Natural killer cell (primary cell): ENCODE measurements at regions not wholly inside any gene's neighbourhood (a gene's known extent, or its start where the extent isn't known, plus 50 kb on each side); places are given as distances from the start of the nearest gene placed in this dataset.

Experiments
- ATAC-seq, 3 donors: fragments of 150-1000 bp in 2 of 3; fragments of 200-7000 bp in 1 of 3; cut with Tn5 transposase; 1 replicate in 1 of 3; 2 replicates in 2 of 3; pipeline ENCODE4 v1.10.0; 2021; ENCODE audit warnings: mild to moderate bottlenecking in 2 of 3, moderate library complexity in 2 of 3
- DNase-seq, 2 donors: peaks; one replicate each; pipeline versions ENCODE4 v3.0.0 to v3.0.0-alpha.2; 2013 to 2021; ENCODE audit warnings: mixed read lengths in 1 of 2
- H3K27ac ChIP-seq: one replicate; pipeline ENCODE4 v1.5.1; 2013; ENCODE audit warnings: mild to moderate bottlenecking, low read length
- H3K27me3 ChIP-seq: one replicate; pipeline ENCODE4 v1.6.1; 2013; ENCODE audit warnings: low read length; ENCODE audit not compliant: control insufficient read depth, insufficient read depth
- H3K36me3 ChIP-seq: one replicate; pipeline ENCODE4 v1.6.1; 2013; ENCODE audit warnings: low read length; ENCODE audit not compliant: control insufficient read depth, insufficient read depth
- H3K4me1 ChIP-seq: one replicate; pipeline ENCODE4 v1.6.1; 2013; ENCODE audit warnings: low read length; ENCODE audit not compliant: control insufficient read depth, insufficient read depth
- H3K4me3 ChIP-seq: one replicate; pipeline ENCODE4 v1.5.1; 2013; ENCODE audit warnings: low read length
- H3K9me3 ChIP-seq: one replicate; pipeline ENCODE4 v1.6.1; 2013; ENCODE audit warnings: low read length; ENCODE audit not compliant: control insufficient read depth, insufficient read depth
- H3K27ac Mint-ChIP-seq, 2 donors: one replicate each; pipeline ENCODE4 v1.8.0; 2022; ENCODE audit warnings: mild to moderate bottlenecking in 2 of 2, mixed read lengths in 2 of 2, moderate library complexity in 1 of 2
- H3K27me3 Mint-ChIP-seq, 2 donors: one replicate each; pipeline ENCODE4 v1.8.0; 2022; ENCODE audit warnings: low read depth in 2 of 2, mixed read lengths in 2 of 2
- H3K36me3 Mint-ChIP-seq: one replicate; pipeline ENCODE4 v1.8.0; 2022; ENCODE audit warnings: mixed read lengths
- H3K4me1 Mint-ChIP-seq, 2 donors: one replicate each; pipeline ENCODE4 v1.8.0; 2022; ENCODE audit warnings: mixed read lengths in 2 of 2
- H3K4me3 Mint-ChIP-seq: one replicate; pipeline ENCODE4 v1.8.0; 2022; ENCODE audit warnings: mild to moderate bottlenecking, moderate library complexity, mixed read lengths
- H3K9me3 Mint-ChIP-seq, 2 donors: one replicate each; pipeline ENCODE4 v1.8.0; 2022; ENCODE audit warnings: mixed read lengths in 2 of 2
- CTCF ChIP-seq: fragments of 200-600 bp; IDR thresholded peaks from one replicate; pipeline ENCODE4 v1.8.0; 2022; ENCODE audit warnings: antibody characterized with exemption
- WGBS: methylation state at CpG from one replicate; pipeline ENCODE4 v1.1.7; 2013; ENCODE audit warnings: missing lambda C conversion rate; ENCODE audit not compliant: insufficient coverage; 5-methylcytosine and 5-hydroxymethylcytosine counted together
- intact Hi-C: fragments of 100-400 bp; cut with micrococcal nuclease; formaldehyde crosslinking; loops from one replicate; pipeline ENCODE4 v1.14.2; 2022

- H3K4me3 ChIP-seq = no peak overlapping the region
- Mint-ChIP-seq H3K4me1 (no peaks in the 10 kb centered on the region), H3K27me3 (no peaks in the 10 kb centered on the region), H3K36me3 (no peaks in the 10 kb centered on the region), H3K4me3 (no peak overlapping the region), H3K27ac (no peak overlapping the region), H3K9me3 (peaks cover 3% of the 10 kb centered on the region in 2 donors)
- H3K9me3 ChIP-seq = no peaks in the 10 kb centered on the region
- WGBS = 7% methylated on average over 1 of the region's 1 CpG
- DNase-seq (no peak), ATAC-seq (no peak)
- no peaks in the 10 kb centered on the region for H3K27me3 ChIP-seq
- H3K36me3 ChIP-seq = no peaks in the 10 kb centered on the region
- H3K27ac ChIP-seq = no peak overlapping the region
- intact Hi-C loops = no loop called here
- no peak for TF ChIP-seq CTCF
- H3K4me1 ChIP-seq = no peaks in the 10 kb centered on the region
These were observed 302.5 kb upstream of the ISX start for GRCh38 chr22:34763496-34763895.

GRCh38 chr22:34765115-34765514 is 300.8 kb upstream of the ISX start:
- Histone ChIP-seq H3K27ac (no peak overlapping the region), H3K9me3 (no peaks in the 10 kb centered on the region), H3K4me3 (no peak overlapping the region), H3K4me1 (no peaks in the 10 kb centered on the region), H3K27me3 (no peaks in the 10 kb centered on the region), H3K36me3 (no peaks in the 10 kb centered on the region)
- 100% methylated on average over 2 of the region's 2 CpGs for WGBS
- Mint-ChIP-seq H3K4me1 (no peaks in the 10 kb centered on the region), H3K27ac (no peak overlapping the region), H3K27me3 (no peaks in the 10 kb centered on the region), H3K4me3 (no peak overlapping the region), H3K36me3 (no peaks in the 10 kb centered on the region), H3K9me3 (no peaks in the 10 kb centered on the region)
- ATAC-seq = no peak
- no peak for DNase-seq
- intact Hi-C loops = no loop called here
- TF ChIP-seq CTCF = no peak

- no peak overlapping the region for H3K4me3 ChIP-seq
- no peaks in the 10 kb centered on the region for H3K4me1 ChIP-seq
- H3K27ac ChIP-seq = no peak overlapping the region
- H3K9me3 ChIP-seq = no peaks in the 10 kb centered on the region
- H3K27me3 Mint-ChIP-seq = peaks cover 0 to 5% of the 10 kb centered on the region in 2 donors
- TF ChIP-seq CTCF = no peak
- WGBS = 78% methylated on average over 2 of the region's 3 CpGs
- H3K4me1 Mint-ChIP-seq = no peaks in the 10 kb centered on the region
- H3K36me3 Mint-ChIP-seq = no peaks in the 10 kb centered on the region
- ATAC-seq (no peak), DNase-seq (no peak)
- no peak overlapping the region for H3K27ac Mint-ChIP-seq
- no peak overlapping the region for H3K4me3 Mint-ChIP-seq
- peaks cover 0 to 3% of the 10 kb centered on the region in 2 donors for H3K9me3 Mint-ChIP-seq
- H3K36me3 ChIP-seq = no peaks in the 10 kb centered on the region
- no peaks in the 10 kb centered on the region for H3K27me3 ChIP-seq
- intact Hi-C loops = no loop called here
These were observed 296.6 kb upstream of the ISX start for GRCh38 chr22:34769361-34769760.

- no peaks in the 10 kb centered on the region for H3K4me1 Mint-ChIP-seq
- no peak for TF ChIP-seq CTCF
- no peak overlapping the region for H3K4me3 ChIP-seq
- DNase-seq = no peak
- no peaks in the 10 kb centered on the region for H3K36me3 Mint-ChIP-seq
- 89% methylated on average over 3 of the region's 3 CpGs for WGBS
- H3K27ac Mint-ChIP-seq = no peak overlapping the region
- H3K27ac ChIP-seq = no peak overlapping the region
- no peaks in the 10 kb centered on the region for H3K27me3 Mint-ChIP-seq
- H3K36me3 ChIP-seq = no peaks in the 10 kb centered on the region
- no peak for ATAC-seq
- no peaks in the 10 kb centered on the region for H3K27me3 ChIP-seq
- peaks cover 7% of the 10 kb centered on the region for H3K9me3 ChIP-seq
- no peak overlapping the region for H3K4me3 Mint-ChIP-seq
- H3K4me1 ChIP-seq = no peaks in the 10 kb centered on the region
- peaks cover 6 to 11% of the 10 kb centered on the region in 2 donors for H3K9me3 Mint-ChIP-seq
- intact Hi-C loops = no loop called here
These were observed 289.1 kb upstream of the ISX start for GRCh38 chr22:34776817-34777216.
